Activated naive CD4-positive, alpha-beta T cell treated with anti-CD3 and anti-CD28 coated beads, Interleukin-2, amount 50 U/mL, for 24 hours (primary cell): ENCODE measurements at regions not wholly inside any gene's neighbourhood (a gene's known extent, or its start where the extent isn't known, plus 50 kb on each side); places are given as distances from the start of the nearest gene placed in this dataset.
A peak's percentile ranks its signal among the peaks of the same experiment; 100 is the strongest.

ENCODE experiments used
- H3K27ac Mint-ChIP-seq: one replicate; pipeline ENCODE4 v1.8.0; 2021; ENCODE audit warnings: mild to moderate bottlenecking, mixed read lengths
- H3K27me3 Mint-ChIP-seq: one replicate; pipeline ENCODE4 v1.8.0; 2021; ENCODE audit warnings: mixed read lengths
- H3K36me3 Mint-ChIP-seq: one replicate; pipeline ENCODE4 v1.8.0; 2021; ENCODE audit warnings: mixed read lengths
- H3K4me1 Mint-ChIP-seq: one replicate; pipeline ENCODE4 v1.8.0; 2021; ENCODE audit warnings: mixed read lengths
- H3K4me3 Mint-ChIP-seq: one replicate; pipeline ENCODE4 v1.8.0; 2021; ENCODE audit warnings: mild to moderate bottlenecking, mixed read lengths
- H3K9me3 Mint-ChIP-seq: one replicate; pipeline ENCODE4 v1.8.0; 2021; ENCODE audit warnings: mixed read lengths

DNA sequence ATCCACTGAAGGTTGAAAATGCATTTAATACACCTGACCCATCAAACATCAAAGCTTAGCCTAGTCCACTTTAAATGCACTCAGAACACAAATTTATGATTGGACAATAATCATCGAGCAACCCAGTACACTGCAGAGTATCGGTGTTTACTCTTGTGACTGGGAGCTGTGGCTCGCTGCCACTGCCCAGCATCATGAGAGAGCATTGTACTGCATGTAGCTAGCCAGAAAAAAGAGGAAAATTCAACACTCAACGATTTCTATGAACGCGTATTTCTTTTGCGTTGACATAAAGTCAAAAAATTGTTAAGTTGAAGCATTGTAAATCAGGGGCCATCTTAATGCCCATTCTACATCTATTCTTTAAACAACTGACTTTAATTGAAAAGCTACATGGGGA is 95.1 kb upstream of the CD180 start:
- H3K4me3 Mint-ChIP-seq, result no peak overlapping the region
- no peak overlapping the region for H3K27ac Mint-ChIP-seq
- H3K4me1 Mint-ChIP-seq, result no peaks in the 10 kb centered on the region
- no peaks in the 10 kb centered on the region for H3K36me3 Mint-ChIP-seq
- no peaks in the 10 kb centered on the region for H3K9me3 Mint-ChIP-seq
- peaks cover 1% of the 10 kb centered on the region for H3K27me3 Mint-ChIP-seq

GRCh38 chr5:67291066-67291465 is 94.5 kb upstream of the CD180 start:
- Mint-ChIP-seq H3K4me1 (no peaks in the 10 kb centered on the region), H3K9me3 (no peaks in the 10 kb centered on the region), H3K27ac (no peak overlapping the region), H3K4me3 (peak overlapping the region; percentile 21), H3K36me3 (no peaks in the 10 kb centered on the region), H3K27me3 (peaks cover 1% of the 10 kb centered on the region)

DNA sequence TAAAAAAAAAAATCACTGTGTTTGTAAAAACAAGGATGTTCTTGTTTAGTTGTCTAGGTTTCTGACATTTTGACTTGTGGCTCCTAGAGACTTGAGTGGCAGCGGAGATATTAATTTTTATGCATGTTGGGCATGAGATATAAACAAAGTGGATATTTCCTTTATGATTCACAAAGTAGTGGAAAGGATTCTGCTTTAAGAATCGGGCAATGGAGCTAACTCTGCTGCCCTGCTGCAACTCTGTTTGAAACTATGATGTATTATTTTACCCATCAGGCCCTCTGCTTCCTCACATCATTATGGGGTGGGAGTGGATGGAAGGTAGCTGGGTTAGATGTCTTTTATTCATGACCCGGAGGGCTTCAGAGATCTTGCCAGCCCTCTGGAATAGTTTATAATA is 94.1 kb upstream of the CD180 start:
- H3K9me3 Mint-ChIP-seq, result no peaks in the 10 kb centered on the region
- H3K4me1 Mint-ChIP-seq, result no peaks in the 10 kb centered on the region
- H3K27ac Mint-ChIP-seq, result no peak overlapping the region
- no peak overlapping the region for H3K4me3 Mint-ChIP-seq
- H3K36me3 Mint-ChIP-seq, result no peaks in the 10 kb centered on the region
- peaks cover 1% of the 10 kb centered on the region for H3K27me3 Mint-ChIP-seq

DNA sequence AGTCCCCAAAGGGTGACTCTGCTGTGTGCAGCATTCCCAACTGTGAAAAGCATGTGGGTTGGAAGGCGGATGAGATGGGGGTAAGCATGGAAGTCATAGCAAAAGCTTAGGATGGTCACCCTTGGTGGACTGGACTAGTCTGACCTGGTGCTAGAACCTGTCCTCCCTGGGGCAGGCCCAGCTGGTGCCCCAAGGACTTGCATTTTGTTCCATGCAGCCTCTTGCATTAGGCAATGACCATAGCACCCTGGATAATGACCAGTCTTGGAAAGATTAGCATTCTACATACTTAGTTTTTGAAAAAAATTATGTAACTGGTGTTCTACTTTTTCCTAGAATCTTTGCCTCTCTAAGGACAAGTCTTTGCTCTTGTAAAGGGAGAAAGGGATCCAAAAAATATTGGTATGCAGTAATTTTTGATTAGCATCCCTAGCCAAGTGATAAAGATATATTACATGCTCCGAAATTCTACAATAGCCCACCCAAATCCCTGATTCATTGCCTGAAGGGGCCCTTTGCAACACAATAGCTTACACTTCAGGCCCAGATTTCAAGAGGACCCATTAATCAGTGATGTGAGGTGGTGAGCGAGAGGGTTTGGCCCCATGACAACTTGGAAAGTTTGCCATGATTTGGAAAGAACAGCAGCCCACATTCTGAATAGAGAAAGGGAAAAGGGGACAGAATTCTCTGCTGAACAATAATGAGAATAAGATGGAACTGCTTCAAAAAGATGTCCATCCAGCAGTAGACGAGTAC is 93.3 kb upstream of the CD180 start:
- H3K4me1 Mint-ChIP-seq, result no peaks in the 10 kb centered on the region
- H3K36me3 Mint-ChIP-seq, result no peaks in the 10 kb centered on the region
- no peaks in the 10 kb centered on the region for H3K9me3 Mint-ChIP-seq
- H3K27ac Mint-ChIP-seq, result no peak overlapping the region
- peaks cover 1% of the 10 kb centered on the region for H3K27me3 Mint-ChIP-seq
- H3K4me3 Mint-ChIP-seq, result no peak overlapping the region

DNA sequence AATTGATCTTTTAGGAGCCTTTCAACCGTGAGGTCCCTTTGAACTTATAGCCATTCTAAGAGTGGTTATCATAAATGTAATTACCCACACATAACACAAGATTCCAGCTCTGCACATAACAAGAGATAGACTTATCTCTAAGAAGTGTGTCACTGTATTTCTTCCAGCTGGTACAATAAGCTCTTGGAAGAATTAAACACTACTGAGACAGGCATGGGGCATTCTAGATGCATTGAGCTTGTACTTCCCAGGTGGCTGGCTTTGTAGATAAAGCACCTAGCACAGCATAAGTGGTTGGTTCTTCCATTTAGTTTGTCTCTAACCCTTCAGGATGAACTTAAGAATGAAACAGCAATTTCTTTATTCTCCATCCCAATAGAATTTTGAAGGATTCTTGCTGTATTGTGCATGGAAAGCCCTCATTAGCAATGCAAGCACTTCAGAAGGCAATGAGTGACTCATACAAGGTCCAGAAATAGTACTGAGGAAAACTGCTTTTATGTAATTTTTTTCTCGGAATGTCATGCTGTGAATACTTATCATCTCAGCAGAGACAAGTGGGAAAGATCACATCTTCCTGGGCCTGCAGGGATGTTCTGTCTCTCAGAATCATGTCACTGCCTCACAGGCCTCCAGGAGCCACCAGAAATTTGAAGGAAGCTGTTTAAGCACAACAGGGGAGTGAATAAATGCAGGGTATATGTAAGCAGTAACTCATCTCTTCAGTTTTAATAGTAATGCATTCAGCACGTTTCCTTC is 91.1 kb upstream of the CD180 start:
- Mint-ChIP-seq H3K4me1 (no peaks in the 10 kb centered on the region), H3K27me3 (peaks cover 1% of the 10 kb centered on the region), H3K4me3 (no peak overlapping the region), H3K27ac (no peak overlapping the region), H3K36me3 (no peaks in the 10 kb centered on the region), H3K9me3 (no peaks in the 10 kb centered on the region)

DNA sequence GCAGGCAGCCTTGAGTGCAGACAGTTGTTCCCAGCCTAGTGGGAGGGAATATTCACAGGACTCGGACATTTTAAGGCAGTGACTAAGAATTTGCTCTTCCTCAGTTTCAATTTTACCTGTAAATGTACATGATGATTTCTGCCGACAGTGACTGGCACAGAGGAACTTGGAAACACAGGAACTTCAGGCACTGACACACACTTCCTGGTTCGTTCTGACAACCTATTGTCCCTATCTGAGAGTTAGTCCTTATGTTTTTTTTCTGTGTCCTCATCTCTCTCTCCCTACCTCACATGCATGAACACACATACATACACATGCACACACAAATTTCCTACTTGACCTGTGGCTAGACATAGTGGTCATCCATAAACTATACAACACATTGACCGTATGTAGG is 89.4 kb upstream of the CD180 start:
- Mint-ChIP-seq H3K27me3 (peaks cover 1% of the 10 kb centered on the region), H3K9me3 (no peaks in the 10 kb centered on the region), H3K4me3 (no peak overlapping the region), H3K27ac (no peak overlapping the region), H3K36me3 (no peaks in the 10 kb centered on the region), H3K4me1 (no peaks in the 10 kb centered on the region)

GRCh38 chr5:67283988-67284487 is 87.4 kb upstream of the CD180 start:
- no peak overlapping the region for H3K4me3 Mint-ChIP-seq
- H3K9me3 Mint-ChIP-seq, result peaks cover 4% of the 10 kb centered on the region
- no peak overlapping the region for H3K27ac Mint-ChIP-seq
- no peaks in the 10 kb centered on the region for H3K27me3 Mint-ChIP-seq
- H3K36me3 Mint-ChIP-seq, result peaks cover 3% of the 10 kb centered on the region
- no peaks in the 10 kb centered on the region for H3K4me1 Mint-ChIP-seq

GRCh38 chr5:67283275-67283987 is 86.8 kb upstream of the CD180 start:
- H3K36me3 Mint-ChIP-seq, result peaks cover 7% of the 10 kb centered on the region

GRCh38 chr5:67281874-67282273 is 85.3 kb upstream of the CD180 start:
- Mint-ChIP-seq H3K9me3 (peaks cover 18% of the 10 kb centered on the region), H3K27ac (no peak overlapping the region), H3K27me3 (no peaks in the 10 kb centered on the region), H3K4me1 (no peaks in the 10 kb centered on the region), H3K4me3 (no peak overlapping the region), H3K36me3 (peaks cover 10% of the 10 kb centered on the region)

More at GRCh38 chr5:67283275-67283987, 86.8 kb upstream of the CD180 start:
- Mint-ChIP-seq H3K4me3 (no peak overlapping the region), H3K4me1 (no peaks in the 10 kb centered on the region), H3K9me3 (peaks cover 7% of the 10 kb centered on the region), H3K27ac (no peak overlapping the region), H3K27me3 (no peaks in the 10 kb centered on the region)

DNA sequence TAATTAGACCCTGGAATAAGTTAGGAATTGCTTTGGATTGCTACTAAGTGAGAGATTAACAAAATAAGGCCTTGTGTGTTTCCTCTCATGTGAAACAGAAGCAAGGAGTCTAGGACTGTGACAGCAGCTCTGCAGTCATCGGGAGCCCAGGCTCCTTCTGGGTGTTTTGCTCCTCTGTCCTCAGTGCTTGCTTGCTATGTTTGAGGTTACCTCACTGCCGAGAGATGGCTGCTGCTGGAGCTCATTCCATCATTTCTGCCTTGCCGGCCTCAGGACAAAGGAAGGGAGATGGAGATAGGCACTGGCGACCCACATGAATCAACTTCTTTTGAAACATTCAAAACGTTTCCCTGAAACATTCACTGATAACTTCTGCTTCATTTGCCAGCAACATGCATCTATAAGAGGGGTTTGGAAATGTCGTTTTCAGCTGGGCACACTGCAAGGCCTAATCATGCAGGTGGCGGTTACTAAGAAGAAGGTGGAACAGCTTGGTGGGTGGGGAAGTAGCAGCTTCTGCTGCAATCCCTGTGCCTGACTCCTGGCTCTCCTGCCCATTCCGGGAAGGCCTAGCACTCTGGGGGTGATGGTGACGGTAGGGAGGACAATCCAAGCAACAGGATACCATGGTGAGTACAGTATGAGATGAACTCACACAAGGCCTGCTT is 77.2 kb upstream of the CD180 start:
- no peak overlapping the region for H3K4me3 Mint-ChIP-seq
- peaks cover 14% of the 10 kb centered on the region for H3K9me3 Mint-ChIP-seq
- H3K4me1 Mint-ChIP-seq, result no peaks in the 10 kb centered on the region
- H3K27me3 Mint-ChIP-seq, result no peaks in the 10 kb centered on the region
- H3K27ac Mint-ChIP-seq, result no peak overlapping the region
- peaks cover 9% of the 10 kb centered on the region for H3K36me3 Mint-ChIP-seq

- Mint-ChIP-seq H3K4me1 (no peaks in the 10 kb centered on the region), H3K27me3 (no peaks in the 10 kb centered on the region), H3K36me3 (peaks cover 2% of the 10 kb centered on the region), H3K4me3 (no peak overlapping the region), H3K9me3 (peaks cover 3% of the 10 kb centered on the region), H3K27ac (no peak overlapping the region)
Observed at GRCh38 chr5:67272453-67273130, 76.0 kb upstream of the CD180 start.

- Mint-ChIP-seq H3K27ac (no peak overlapping the region), H3K9me3 (no peaks in the 10 kb centered on the region), H3K36me3 (peaks cover 2% of the 10 kb centered on the region), H3K4me3 (no peak overlapping the region), H3K4me1 (no peaks in the 10 kb centered on the region), H3K27me3 (no peaks in the 10 kb centered on the region)
Observed at GRCh38 chr5:67268231-67269021, 71.8 kb upstream of the CD180 start.

DNA sequence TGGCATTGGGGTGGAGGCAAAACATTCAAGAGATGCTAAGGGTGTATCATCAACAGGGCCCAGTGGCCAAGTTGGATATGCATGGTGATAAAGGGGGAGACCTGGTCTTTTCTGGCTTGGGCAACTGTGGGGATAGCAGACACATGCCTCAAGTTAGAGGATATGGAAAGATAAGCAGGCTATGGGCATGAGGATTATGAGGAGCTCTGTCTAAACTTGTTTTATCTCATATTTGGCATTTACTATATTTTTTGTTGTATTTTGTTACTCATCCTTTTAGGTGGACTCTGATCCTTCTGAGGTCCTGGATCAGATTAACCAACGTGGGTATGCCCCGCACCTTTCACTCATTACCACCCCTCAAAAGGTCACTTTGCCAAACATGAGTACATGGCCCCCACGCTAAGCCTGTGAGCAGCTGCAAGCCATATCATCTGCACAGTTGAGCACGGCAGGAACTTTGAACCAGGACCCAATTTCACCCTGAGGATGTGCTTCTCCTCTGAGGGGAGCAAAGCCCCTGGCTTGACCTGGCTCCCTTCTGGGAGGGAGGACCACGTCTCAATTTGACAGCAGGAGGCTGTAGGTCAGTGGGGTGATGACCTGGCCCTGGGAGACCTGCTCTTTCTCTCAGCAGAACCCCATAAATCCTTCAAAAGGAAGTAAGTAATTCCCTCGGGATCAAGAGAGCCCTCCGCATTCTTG is 71.1 kb upstream of the CD180 start:
- Mint-ChIP-seq H3K4me1 (no peaks in the 10 kb centered on the region), H3K27ac (no peak overlapping the region), H3K4me3 (no peak overlapping the region), H3K9me3 (no peaks in the 10 kb centered on the region), H3K36me3 (peaks cover 3% of the 10 kb centered on the region), H3K27me3 (no peaks in the 10 kb centered on the region)
